OCI-LY7 (cell line): ENCODE measurements at regions not wholly inside any gene's neighbourhood (a gene's known extent, or its start where the extent isn't known, plus 50 kb on each side); places are given as distances from the start of the nearest gene placed in this dataset.

Experiments used
- BruUV-seq: library from RNA; stranded (reverse); fragments of 400-500 nt; replicated peaks from 2 replicates; lab custom pipeline; 2021; lab: Mats Ljungman, UMichigan
- CTCF ChIA-PET: fragments of 300-600 bp; sonication (Branson Sonifier 250); formaldehyde crosslinking; loops from one replicate; lab custom pipeline; 2022; ENCODE audit warnings: antibody characterized with exemption; ENCODE audit not compliant: unreplicated experiment; lab: Charles Lee
- POLR2A ChIA-PET: fragments of 300-600 bp; sonication (Branson Sonifier 250); formaldehyde crosslinking; loops from one replicate; lab custom pipeline; 2022; ENCODE audit warnings: antibody characterized with exemption; lab: Charles Lee
- DNase-seq: peaks from one replicate; pipeline ENCODE4 v3.0.0-alpha.2; 2015; ENCODE audit warnings: low spot score
- H2AFZ ChIP-seq: fragments of 200-600 bp; sonication (generic), shearing (Covaris generic); 2 replicates; pipeline ENCODE4 v1.6.1; 2014; ENCODE audit warnings: mild to moderate bottlenecking, antibody characterized with exemption, low read length, moderate library complexity
- H3K27ac ChIP-seq: fragments of 200-600 bp; sonication (generic); 2 replicates; pipeline ENCODE4 v1.5.1; 2014; ENCODE audit warnings: mixed run types, low read depth, mild to moderate bottlenecking, moderate library complexity, low read length, inconsistent platforms; ENCODE audit not compliant: poor library complexity, severe bottlenecking
- H3K36me3 ChIP-seq: fragments of 200-600 bp; sonication (generic); 2 replicates; pipeline ENCODE4 v1.6.1; 2014; ENCODE audit warnings: mild to moderate bottlenecking, antibody characterized with exemption, low read length, moderate library complexity, mixed read lengths; ENCODE audit not compliant: insufficient read depth
- H3K4me1 ChIP-seq: fragments of 200-600 bp; sonication (generic); 2 replicates; pipeline ENCODE4 v1.5.1; 2014; ENCODE audit warnings: mild to moderate bottlenecking, low read length; ENCODE audit not compliant: insufficient read depth, poor library complexity, severe bottlenecking
- H3K4me2 ChIP-seq: fragments of 200-600 bp; sonication (generic); 2 replicates; pipeline ENCODE4 v1.6.1; 2014; ENCODE audit warnings: mild to moderate bottlenecking, low read length
- H3K4me3 ChIP-seq: fragments of 200-600 bp; sonication (generic); 2 replicates; pipeline ENCODE4 v1.5.1; 2014; ENCODE audit warnings: mild to moderate bottlenecking, low read depth, low read length; ENCODE audit not compliant: poor library complexity, severe bottlenecking
- H3K79me2 ChIP-seq: fragments of 200-600 bp; sonication (generic); 2 replicates; pipeline ENCODE4 v1.6.1; 2016; ENCODE audit warnings: low read depth, mild to moderate bottlenecking, low read length, moderate library complexity, mixed read lengths; ENCODE audit not compliant: insufficient read depth
- H3K9me2 ChIP-seq: fragments of 200-600 bp; sonication (generic); 2 replicates; pipeline ENCODE4 v1.6.1; 2016; ENCODE audit warnings: mild to moderate bottlenecking, low read length, mixed read lengths; ENCODE audit not compliant: insufficient read depth
- H3K9me3 ChIP-seq: fragments of 200-600 bp; sonication (generic); 2 replicates; pipeline ENCODE4 v1.6.1; 2014; ENCODE audit warnings: mild to moderate bottlenecking, mixed run types, low read length, mixed read lengths
- H4K20me1 ChIP-seq: fragments of 200-600 bp; sonication (generic); 2 replicates; pipeline ENCODE4 v1.6.1; 2014; ENCODE audit warnings: mild to moderate bottlenecking, antibody characterized with exemption, low read length, moderate library complexity, mixed read lengths; ENCODE audit not compliant: insufficient read depth
- CTCF ChIP-seq: fragments of 200-600 bp; sonication (generic); conservative IDR thresholded peaks from 2 replicates; pipeline ENCODE4 v1.5.1; 2014; ENCODE audit warnings: mild to moderate bottlenecking, antibody characterized with exemption, low read length, moderate library complexity, mixed read lengths
- EZH2phosphoT487 ChIP-seq: fragments of 200-600 bp; sonication (generic); IDR thresholded peaks from 2 replicates; pipeline ENCODE4 v1.6.1; 2018; ENCODE audit warnings: low read depth, borderline replicate concordance, mild to moderate bottlenecking, mixed run types, antibody characterized with exemption, low read length, moderate library complexity, mixed read lengths
- intact Hi-C: fragments of 100-400 bp; cut with micrococcal nuclease; formaldehyde crosslinking; loops from one replicate; pipeline ENCODE4 v1.10.0; 2022; ENCODE audit not compliant: unreplicated experiment

- ChIA-PET CTCF (no interaction called here), POLR2A (no interaction called here)
- no TSS peak for BruUV-seq
- no peak for TF ChIP-seq EZH2phosphoT487
- no peak for TF ChIP-seq CTCF
- Histone ChIP-seq H3K4me2 (no peak overlapping the region), H2AFZ (no peak overlapping the region), H3K4me1 (no peaks in the 10 kb centered on the region), H3K27ac (no peak overlapping the region), H3K9me3 (no peaks in the 10 kb centered on the region), H3K9me2 (no peaks in the 10 kb centered on the region), H3K79me2 (no peaks in the 10 kb centered on the region), H3K4me3 (no peak overlapping the region), H3K36me3 (no peaks in the 10 kb centered on the region), H4K20me1 (no peaks in the 10 kb centered on the region)
- intact Hi-C loops, result no loop called here
- no peak for DNase-seq
Measured at GRCh38 chr22:48869161-48869560, 958.5 kb downstream of the BRD1 start.

GRCh38 chr22:48868554-48868953 lies 959.1 kb downstream of the BRD1 start:
- Histone ChIP-seq H3K4me3 (no peak overlapping the region), H3K9me3 (no peaks in the 10 kb centered on the region), H3K4me2 (no peak overlapping the region), H3K36me3 (no peaks in the 10 kb centered on the region), H2AFZ (no peak overlapping the region), H4K20me1 (no peaks in the 10 kb centered on the region), H3K9me2 (no peaks in the 10 kb centered on the region), H3K4me1 (no peaks in the 10 kb centered on the region), H3K79me2 (no peaks in the 10 kb centered on the region), H3K27ac (no peak overlapping the region)
- intact Hi-C loops, result no loop called here
- BruUV-seq, result no TSS peak
- CTCF ChIA-PET, result no interaction called here
- TF ChIP-seq EZH2phosphoT487 (no peak), CTCF (no peak)
- no peak for DNase-seq
- POLR2A ChIA-PET, result no interaction called here

- intact Hi-C loops, result no loop called here
- CTCF ChIA-PET, result no interaction called here
Measured at GRCh38 chr22:48867891-48868290, 959.8 kb downstream of the BRD1 start.

More at GRCh38 chr22:48867891-48868290, 959.8 kb downstream of the BRD1 start:
- Histone ChIP-seq H3K9me2 (no peaks in the 10 kb centered on the region), H3K9me3 (no peaks in the 10 kb centered on the region), H3K36me3 (no peaks in the 10 kb centered on the region), H4K20me1 (no peaks in the 10 kb centered on the region), H3K4me1 (no peaks in the 10 kb centered on the region), H3K27ac (no peak overlapping the region), H3K79me2 (no peaks in the 10 kb centered on the region), H3K4me2 (no peak overlapping the region), H3K4me3 (no peak overlapping the region), H2AFZ (no peak overlapping the region)
- TF ChIP-seq CTCF (no peak), EZH2phosphoT487 (no peak)
- no TSS peak for BruUV-seq
- POLR2A ChIA-PET, result no interaction called here
- no peak for DNase-seq
